ENCODE measurements at regions not wholly inside any gene's neighbourhood (a gene's known extent, or its start where the extent isn't known, plus 50 kb on each side); places are given as distances from the start of the nearest gene placed in this dataset.

DNA sequence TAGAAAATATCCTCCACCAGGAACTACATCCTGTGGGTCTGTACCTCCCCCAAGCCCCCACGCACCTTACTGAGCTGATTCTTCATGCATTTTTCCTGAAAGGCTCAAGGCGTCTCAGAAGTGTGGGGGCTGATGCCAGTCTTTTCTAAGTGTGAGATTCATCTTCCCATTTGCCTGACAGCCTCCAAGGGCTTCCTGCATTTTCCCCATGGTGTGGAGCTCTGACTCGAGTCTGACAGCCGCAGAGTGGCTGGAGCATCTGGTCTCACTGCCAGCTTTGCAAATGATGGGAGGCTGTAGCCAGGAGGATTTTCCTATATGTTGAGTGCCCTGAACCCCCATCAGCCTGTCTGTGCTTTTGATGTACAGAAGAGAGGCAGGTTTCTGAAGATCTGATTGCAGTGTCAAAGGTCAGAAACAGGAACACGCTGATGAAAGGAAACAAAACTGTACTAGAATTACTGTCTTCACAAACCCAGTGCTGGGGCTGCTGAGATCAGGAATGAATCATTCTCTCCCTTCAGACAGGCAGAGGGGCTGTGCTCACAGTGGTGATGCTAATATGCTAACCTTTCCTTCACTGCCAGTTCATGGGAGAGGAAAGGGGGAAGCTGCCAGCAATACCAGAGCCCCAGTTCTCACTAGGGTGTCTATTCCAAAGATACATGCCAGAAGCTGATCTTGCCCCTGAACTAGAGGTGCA, 201.5 kb upstream of the C1orf174 start:
- H3K9me1 ChIP-seq (replicated peaks; ENCODE audit: control insufficient read depth, extremely low read depth, insufficient read depth, low read length), result no peaks in the 10 kb centered on the region
- no peaks in the 10 kb centered on the region for H3K27me3 ChIP-seq (ENCODE audit: control insufficient read depth in 2 of 2, insufficient read depth in 2 of 2, low read length in 2 of 2)
- no peak overlapping the region for H3K4me3 ChIP-seq (replicated peaks in 1 of 3; ENCODE audit: insufficient read depth in 1 of 3, low read depth in 1 of 3, low read length in 3 of 3)
- H3K4me1 ChIP-seq (ENCODE audit: control insufficient read depth, extremely low read depth, insufficient read depth, low read length), result no peaks in the 10 kb centered on the region
- ChIA-PET POLR2A (no interaction called here), CTCF (no interaction called here)
- H4K20me1 ChIP-seq (replicated peaks; ENCODE audit: control insufficient read depth, extremely low read depth, insufficient read depth, low read length), result no peaks in the 10 kb centered on the region
- H3K4me2 ChIP-seq (ENCODE audit: insufficient read depth, low read length), result no peak overlapping the region
- no peaks in the 10 kb centered on the region for H3K79me2 ChIP-seq (ENCODE audit: control insufficient read depth, insufficient read depth, low read length)
- intact Hi-C loops (cut with micrococcal nuclease) (no loop called here), dilution Hi-C loops (cut with MboI; ENCODE audit: extremely low pct_ligation_motif_present, low sequenced_read_pairs) (no loop called here)
- H3K9ac ChIP-seq (replicated peaks; ENCODE audit: extremely low read depth, insufficient read depth, low read length), result no peak overlapping the region
- no peak overlapping the region for H2AFZ ChIP-seq (ENCODE audit: low read depth, low read length)
- TF ChIP-seq, protein P1, sequence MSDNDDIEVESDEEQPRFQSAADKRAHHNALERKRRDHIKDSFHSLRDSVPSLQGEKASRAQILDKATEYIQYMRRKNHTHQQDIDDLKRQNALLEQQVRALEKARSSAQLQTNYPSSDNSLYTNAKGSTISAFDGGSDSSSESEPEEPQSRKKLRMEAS (IDR thresholded peaks at IDR 0.05; ENCODE audit: insufficient read depth, insufficient read length), result no peak
- TF ChIP-seq JUN (IDR thresholded peaks at IDR 0.05; ENCODE audit: borderline replicate concordance, insufficient read depth, insufficient read length, low read depth) (no peak), GATA2 (IDR thresholded peaks at IDR 0.05; ENCODE audit: insufficient read depth, insufficient read length, low read depth, low read length) (no peak), EZH2 (IDR thresholded peaks at IDR 0.05; ENCODE audit: borderline replicate concordance, low read depth, low read length, severe bottlenecking) (no peak), POLR2A (IDR thresholded peaks at IDR 0.05; ENCODE audit: low read depth, low read length) (no peak), FOS (IDR thresholded peaks at IDR 0.05; ENCODE audit: borderline replicate concordance, insufficient read depth, low read length) (no peak), POLR2AphosphoS5 (IDR thresholded peaks at IDR 0.05; ENCODE audit: insufficient read depth, low read depth, low read length) (no peak), MYC (IDR thresholded peaks at IDR 0.05; ENCODE audit: low read depth, low read length) (no peak)
- TF ChIP-seq, protein P2, sequence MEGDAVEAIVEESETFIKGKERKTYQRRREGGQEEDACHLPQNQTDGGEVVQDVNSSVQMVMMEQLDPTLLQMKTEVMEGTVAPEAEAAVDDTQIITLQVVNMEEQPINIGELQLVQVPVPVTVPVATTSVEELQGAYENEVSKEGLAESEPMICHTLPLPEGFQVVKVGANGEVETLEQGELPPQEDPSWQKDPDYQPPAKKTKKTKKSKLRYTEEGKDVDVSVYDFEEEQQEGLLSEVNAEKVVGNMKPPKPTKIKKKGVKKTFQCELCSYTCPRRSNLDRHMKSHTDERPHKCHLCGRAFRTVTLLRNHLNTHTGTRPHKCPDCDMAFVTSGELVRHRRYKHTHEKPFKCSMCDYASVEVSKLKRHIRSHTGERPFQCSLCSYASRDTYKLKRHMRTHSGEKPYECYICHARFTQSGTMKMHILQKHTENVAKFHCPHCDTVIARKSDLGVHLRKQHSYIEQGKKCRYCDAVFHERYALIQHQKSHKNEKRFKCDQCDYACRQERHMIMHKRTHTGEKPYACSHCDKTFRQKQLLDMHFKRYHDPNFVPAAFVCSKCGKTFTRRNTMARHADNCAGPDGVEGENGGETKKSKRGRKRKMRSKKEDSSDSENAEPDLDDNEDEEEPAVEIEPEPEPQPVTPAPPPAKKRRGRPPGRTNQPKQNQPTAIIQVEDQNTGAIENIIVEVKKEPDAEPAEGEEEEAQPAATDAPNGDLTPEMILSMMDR (IDR thresholded peaks at IDR 0.05; ENCODE audit: extremely low read depth in 1 of 2, insufficient read depth in 1 of 2, low read depth in 1 of 2, low read length in 2 of 2), result no peak
- FAIRE-seq (no peak), DNase-seq (ENCODE audit: low read depth, low spot score) (no peak)
- H3K36me3 ChIP-seq (ENCODE audit: control insufficient read depth in 2 of 2, extremely low read depth in 1 of 2, insufficient read depth in 2 of 2, low read length in 2 of 2), result no peaks in the 10 kb centered on the region
- H3K9me3 ChIP-seq (replicated peaks; ENCODE audit: control insufficient read depth, insufficient read depth, low read length), result peaks cover 6% of the 10 kb centered on the region
- H3K27ac ChIP-seq (ENCODE audit: insufficient read depth, low read depth, low read length), result no peak overlapping the region
- no TSS peak for BruUV-seq (replicated peaks)
